Ishikawa (cell line): ENCODE measurements at regions not wholly inside any gene's neighbourhood (a gene's known extent, or its start where the extent isn't known, plus 50 kb on each side); places are given as distances from the start of the nearest gene placed in this dataset.

Experiments used
- EP300 ChIP-seq: IDR thresholded peaks from 2 replicates; pipeline ENCODE4 v1.6.1; 2012; ENCODE audit warnings: borderline replicate concordance
- RAD21 ChIP-seq: IDR thresholded peaks from 2 replicates; pipeline ENCODE4 v1.6.1; 2012; ENCODE audit warnings: low read depth
- TAF1 ChIP-seq: IDR thresholded peaks from 2 replicates; pipeline ENCODE4 v1.6.1; 2012; ENCODE audit warnings: low read depth, mild to moderate bottlenecking

GRCh38 chr12:98389593-98389992 lies 125.8 kb upstream of the TMPO start:
- TF ChIP-seq TAF1, result no peak
- no peak for TF ChIP-seq RAD21
- TF ChIP-seq EP300, result no peak
